AG08395 (cell line): ENCODE measurements at regions not wholly inside any gene's neighbourhood (a gene's known extent, or its start where the extent isn't known, plus 50 kb on each side); places are given as distances from the start of the nearest gene placed in this dataset.

ENCODE experiments used
- DNase-seq: peaks from one replicate; pipeline ENCODE4 v3.0.0; 2012; ENCODE audit warnings: mixed read lengths, low spot score

GRCh38 chr13:79778741-79779460 is 297.9 kb downstream of the NDFIP2 start:
- DNase-seq = no peak

GRCh38 chr13:79777504-79777903 is 296.5 kb downstream of the NDFIP2 start:
- DNase-seq = no peak

DNA sequence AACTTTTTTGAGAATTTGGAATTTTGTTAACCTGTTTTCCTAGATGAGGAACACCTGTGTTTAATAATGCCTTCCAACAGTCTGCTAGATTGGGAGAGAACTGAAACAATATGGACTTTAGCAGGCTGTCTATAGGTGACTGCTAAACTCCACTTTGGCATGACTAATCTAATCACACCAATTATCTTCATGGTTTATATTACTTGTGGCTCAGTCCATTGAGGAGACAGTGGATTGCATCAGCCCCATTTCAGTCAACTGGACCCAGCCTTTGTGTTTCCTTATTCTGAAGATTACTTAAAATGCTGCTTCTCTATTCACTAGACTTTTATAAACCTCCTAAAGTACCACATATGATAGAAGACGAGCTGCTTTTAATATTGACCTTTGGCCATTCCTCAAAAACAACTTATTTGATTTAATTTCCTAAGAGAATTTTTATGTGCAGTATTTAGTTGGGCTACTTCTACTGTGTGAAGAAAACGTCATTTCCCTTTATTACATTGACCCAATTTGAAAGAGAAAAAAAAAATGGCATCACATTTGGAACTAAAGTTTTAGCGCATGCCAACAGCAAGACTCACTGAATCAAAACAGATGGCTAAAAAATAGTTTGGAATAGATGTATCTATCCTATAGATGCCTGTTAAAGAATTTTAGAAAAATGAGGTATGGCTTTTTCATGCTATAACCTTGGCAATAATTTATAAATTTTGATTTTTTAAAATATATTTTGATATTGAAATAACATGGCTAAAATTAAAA is 295.8 kb downstream of the NDFIP2 start:
- no peak for DNase-seq

GRCh38 chr13:79775830-79776229 is 294.9 kb downstream of the NDFIP2 start:
- DNase-seq = peak; percentile 68

DNA sequence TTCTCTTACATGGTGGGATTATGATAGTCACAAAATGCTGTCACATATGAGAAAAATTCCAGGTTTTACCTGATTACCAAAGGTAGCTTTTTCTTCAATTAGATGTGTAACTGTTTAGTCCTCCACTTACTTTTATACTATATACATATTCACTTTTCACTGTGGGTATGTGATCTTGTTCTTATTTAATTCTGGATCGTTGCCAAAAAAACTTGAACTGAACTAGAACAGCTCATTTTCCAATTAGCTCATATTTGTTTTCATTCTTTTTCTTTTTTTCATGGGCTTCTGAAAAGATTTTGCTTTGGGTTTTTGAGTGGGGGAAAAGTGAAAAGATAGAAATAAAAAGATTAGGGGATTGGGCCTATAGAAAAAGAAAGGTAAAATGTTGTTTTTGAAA is 291.9 kb downstream of the NDFIP2 start:
- no peak for DNase-seq

DNA sequence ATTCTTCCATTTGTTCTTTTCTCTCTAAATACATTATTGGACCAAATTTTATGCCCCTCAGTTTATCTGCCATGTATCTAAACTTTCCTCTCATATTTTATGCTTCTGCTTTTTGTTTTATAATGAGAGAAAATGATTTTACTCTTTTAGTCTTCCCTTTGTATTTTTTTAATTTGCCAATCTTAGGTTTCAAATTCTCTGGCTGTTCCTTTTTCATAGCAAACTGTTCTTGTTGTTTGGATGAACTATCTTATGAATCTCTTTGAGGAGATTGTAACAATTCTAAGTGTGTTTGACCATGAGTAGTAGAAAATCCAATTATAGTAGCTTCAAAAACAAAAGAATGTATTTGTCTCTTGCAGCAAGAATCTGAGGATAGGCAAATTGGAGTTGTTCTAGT is 290.5 kb downstream of the NDFIP2 start:
- no peak for DNase-seq

DNA sequence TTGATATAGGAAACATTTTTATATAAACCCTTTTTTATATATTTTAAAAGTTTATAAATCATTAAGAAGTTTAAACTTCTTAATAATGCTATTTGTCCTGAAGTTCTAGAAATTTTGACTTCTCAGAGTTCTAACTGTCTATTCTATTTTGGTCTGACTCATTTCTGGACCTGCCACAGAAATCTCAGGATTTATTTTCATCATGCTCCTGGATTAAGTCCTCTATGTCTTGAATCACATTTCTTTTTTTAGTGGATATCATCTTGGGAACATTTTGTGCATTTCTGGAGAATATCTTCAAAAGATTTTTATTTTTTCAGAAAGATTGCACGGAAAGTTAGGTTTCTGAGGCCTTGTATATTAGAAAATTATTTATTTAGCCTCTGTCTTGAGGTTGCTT is 289.1 kb downstream of the NDFIP2 start:
- DNase-seq = no peak

- no peak for DNase-seq
These were observed 286.2 kb downstream of the NDFIP2 start for GRCh38 chr13:79767126-79767525.

DNA sequence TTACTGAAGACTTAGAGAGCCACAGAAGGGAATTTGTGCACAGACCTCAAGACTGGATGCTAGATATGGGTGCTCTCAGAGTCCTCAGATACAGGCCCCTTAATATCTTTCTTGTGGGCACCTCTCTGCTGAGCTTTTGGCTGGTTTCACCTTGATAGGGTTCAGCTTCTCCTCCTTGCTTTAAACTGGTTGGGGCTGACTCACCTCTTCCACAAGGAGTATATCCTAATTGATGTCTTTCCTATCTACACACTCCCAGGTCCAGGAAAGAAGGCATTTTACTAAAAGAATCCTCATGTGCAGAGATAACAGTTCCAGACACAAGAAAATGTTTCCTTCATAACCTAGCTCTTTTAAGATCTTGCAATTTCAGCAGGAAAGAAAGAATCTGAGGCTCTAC is 284.4 kb downstream of the NDFIP2 start:
- no peak for DNase-seq

GRCh38 chr13:79749984-79750551 is 269.1 kb downstream of the NDFIP2 start:
- peak; percentile 91 for DNase-seq

DNA sequence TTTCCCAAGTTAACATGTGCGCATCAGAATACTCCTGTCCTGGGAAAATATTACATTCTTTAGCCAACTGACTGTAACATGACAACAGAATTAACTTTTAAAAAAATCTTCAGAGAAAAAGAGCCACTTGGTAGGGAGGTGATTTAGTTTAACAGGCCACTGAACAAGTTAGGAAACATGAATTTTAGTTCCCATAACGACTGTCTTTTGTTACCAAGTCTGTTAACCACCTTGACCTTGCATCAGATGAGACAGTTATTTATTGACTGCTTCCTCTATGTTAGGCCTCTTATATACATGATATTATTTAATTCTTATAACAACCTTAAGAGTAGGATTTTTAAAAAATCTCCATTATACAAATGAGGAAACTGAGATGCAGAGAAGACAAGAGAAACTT is 268.6 kb downstream of the NDFIP2 start:
- DNase-seq = no peak

- DNase-seq = no peak
These were observed 264.1 kb downstream of the NDFIP2 start for GRCh38 chr13:79745081-79745480.

DNA sequence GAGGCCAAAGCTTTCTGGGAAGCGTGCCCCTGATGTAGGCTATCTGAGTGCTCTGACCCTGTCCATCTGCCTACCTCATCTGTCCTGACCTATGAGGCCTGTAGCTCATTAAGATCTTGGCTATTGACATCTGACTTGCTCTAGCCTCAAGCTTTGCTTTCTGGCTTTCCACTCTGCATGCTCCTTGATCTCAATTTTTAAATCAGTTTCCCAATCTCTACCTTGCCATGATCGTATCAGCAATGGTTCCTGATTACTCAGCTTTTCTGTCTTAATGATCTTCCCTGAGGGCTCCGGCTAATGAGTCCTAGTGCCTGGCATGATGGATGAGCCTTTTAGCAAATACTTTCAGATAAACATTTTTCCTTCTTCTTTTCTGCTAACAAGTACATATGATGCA is 262.0 kb downstream of the NDFIP2 start:
- DNase-seq = no peak

DNA sequence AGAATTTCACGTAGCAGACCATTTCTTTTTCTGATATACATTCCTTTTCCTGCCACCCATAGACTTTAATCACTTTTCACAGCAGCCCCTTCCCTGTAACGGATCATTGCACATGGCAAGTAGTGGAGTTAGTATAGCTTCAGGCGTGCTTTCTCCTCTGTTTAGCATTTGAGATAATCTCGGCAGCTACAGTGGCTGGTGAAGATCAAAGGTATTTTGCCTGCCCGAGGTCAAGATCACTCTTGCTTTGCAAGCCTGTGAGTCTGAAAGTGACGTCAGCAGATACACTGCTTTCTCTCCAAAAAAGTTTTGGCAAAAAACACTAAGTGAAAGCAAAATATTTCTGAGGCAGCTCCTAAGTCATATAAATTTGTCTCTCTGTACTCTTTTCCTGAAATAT is 260.0 kb downstream of the NDFIP2 start:
- peak; percentile 30 for DNase-seq

GRCh38 chr13:79736356-79736755 is 255.4 kb downstream of the NDFIP2 start:
- no peak for DNase-seq

GRCh38 chr13:79735228-79735627 is 254.3 kb downstream of the NDFIP2 start:
- DNase-seq = peak; percentile 36

GRCh38 chr13:79727086-79727485 is 246.1 kb downstream of the NDFIP2 start:
- no peak for DNase-seq

DNA sequence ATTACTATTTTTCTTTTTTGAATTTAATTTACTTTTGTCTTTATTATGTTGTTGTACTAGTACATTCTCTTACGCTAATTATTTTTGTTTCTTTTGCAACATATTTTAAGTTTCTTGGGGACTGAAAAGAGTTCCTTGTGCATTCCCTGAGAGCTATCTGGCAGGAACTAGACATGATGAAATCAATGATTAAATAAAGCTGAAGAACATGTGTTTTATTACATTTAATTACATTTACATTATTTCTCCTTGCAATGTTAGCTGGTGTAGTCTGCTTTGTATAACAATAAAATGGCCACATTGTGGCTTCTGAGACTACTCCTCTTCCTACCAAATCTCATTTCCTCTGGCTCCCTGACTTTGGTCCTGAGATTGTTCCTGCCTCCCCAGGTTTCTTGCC is 244.9 kb downstream of the NDFIP2 start:
- DNase-seq = no peak

DNA sequence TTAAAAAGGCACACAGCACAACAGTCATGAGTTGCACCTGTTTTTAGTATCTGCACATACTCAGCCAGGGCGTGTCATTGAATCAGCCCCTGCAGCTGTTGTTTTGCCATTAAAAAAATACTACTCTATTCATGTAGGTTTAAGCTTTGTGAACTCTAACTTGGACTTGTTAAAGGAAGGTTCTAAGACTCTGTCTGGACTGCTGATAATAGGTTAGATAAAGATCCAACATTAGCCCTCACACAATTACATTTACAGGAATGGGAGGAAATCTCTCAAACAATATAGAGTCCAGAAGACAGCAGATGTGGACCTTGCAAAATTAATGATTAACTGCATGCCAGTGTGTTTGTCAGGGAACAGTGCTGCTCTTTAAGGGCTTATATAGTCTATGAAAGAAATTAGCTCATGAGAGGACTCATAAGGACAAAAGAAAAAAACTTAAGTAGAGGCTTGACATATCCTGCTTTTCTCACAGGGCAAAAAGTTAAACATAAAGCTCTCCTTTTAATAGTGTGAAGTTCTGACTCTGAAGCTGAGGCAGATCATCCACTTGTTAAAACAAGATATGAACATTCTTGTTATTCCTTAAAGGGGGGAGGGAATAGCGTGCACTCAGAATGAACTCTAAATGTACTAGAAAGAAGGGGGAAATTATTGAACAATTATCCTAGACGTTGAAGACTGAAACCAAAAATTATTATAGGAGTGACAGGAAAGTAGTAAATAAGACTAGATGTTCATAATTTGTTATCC is 243.6 kb downstream of the NDFIP2 start:
- no peak for DNase-seq

GRCh38 chr13:79723519-79724024 is 242.6 kb downstream of the NDFIP2 start:
- no peak for DNase-seq

- no peak for DNase-seq
These were observed 242.0 kb downstream of the NDFIP2 start for GRCh38 chr13:79722885-79723445.

DNA sequence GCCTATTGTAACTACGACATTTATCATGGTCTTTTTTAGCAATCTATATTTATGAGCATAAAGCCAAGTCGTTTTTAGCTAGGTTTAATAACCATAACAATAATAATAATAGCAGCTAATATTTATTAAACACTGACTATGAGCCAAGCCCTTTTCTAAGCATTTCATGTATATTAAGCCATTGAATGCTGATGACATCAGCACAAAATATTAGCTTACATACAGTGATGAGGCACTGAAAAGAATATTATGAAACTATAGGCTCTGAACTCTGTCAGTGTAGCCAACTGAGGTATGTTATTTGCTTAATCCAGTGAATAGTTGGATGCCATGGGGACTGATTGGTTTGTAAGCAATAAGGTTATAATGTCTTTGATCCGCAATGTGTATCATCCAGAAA is 235.2 kb downstream of the NDFIP2 start:
- no peak for DNase-seq
